ENCODE measurements at regions not wholly inside any gene's neighbourhood (a gene's known extent, or its start where the extent isn't known, plus 50 kb on each side); places are given as distances from the start of the nearest gene placed in this dataset.

- no peak for DNase-seq
Measured at GRCh38 chr20:50242548-50242862, 51.9 kb downstream of the CEBPB start.

- DNase-seq, result peak; percentile 59
Measured at GRCh38 chr20:50242863-50243609, 52.4 kb downstream of the CEBPB start.

- no peak for DNase-seq
Measured at GRCh38 chr20:50243610-50244351, 53.2 kb downstream of the CEBPB start.

GRCh38 chr20:50244352-50245149 lies 53.9 kb downstream of the CEBPB start:
- no peak for DNase-seq

GRCh38 chr20:50245498-50246366 lies 55.1 kb downstream of the CEBPB start:
- peak; percentile 46 for DNase-seq

GRCh38 chr20:50246367-50247195 lies 56.0 kb downstream of the CEBPB start:
- no peak for DNase-seq

GRCh38 chr20:50247196-50248094 lies 56.8 kb downstream of the CEBPB start:
- DNase-seq, result no peak

- DNase-seq, result no peak
Measured at GRCh38 chr20:50248104-50248641, 57.5 kb downstream of the CEBPB start.

GRCh38 chr20:50249447-50250388 lies 59.1 kb downstream of the CEBPB start:
- no peak for DNase-seq

- no peak for DNase-seq
Measured at GRCh38 chr20:50250679-50251382, 60.2 kb downstream of the CEBPB start.

GRCh38 chr20:50251383-50251748 lies 60.7 kb downstream of the CEBPB start:
- DNase-seq, result no peak

GRCh38 chr20:50251992-50252511 lies 61.4 kb downstream of the CEBPB start:
- no peak for DNase-seq

GRCh38 chr20:50252701-50253100 lies 62.1 kb downstream of the CEBPB start:
- DNase-seq, result no peak

- DNase-seq, result no peak
Measured at GRCh38 chr20:50253101-50253500, 62.5 kb downstream of the CEBPB start.

- no peak for DNase-seq
Measured at GRCh38 chr20:50254466-50255079, 63.9 kb downstream of the CEBPB start.

- no peak for DNase-seq
Measured at GRCh38 chr20:50256577-50256976, 65.9 kb downstream of the CEBPB start.

GRCh38 chr20:50257860-50258259 lies 67.2 kb downstream of the CEBPB start:
- DNase-seq, result no peak

Measured in right hindlimb (tissue), 1 donor.